Progenitor cell of endocrine pancreas (in vitro differentiated cells): ENCODE measurements at regions not wholly inside any gene's neighbourhood (a gene's known extent, or its start where the extent isn't known, plus 50 kb on each side); places are given as distances from the start of the nearest gene placed in this dataset.
"Not testable (repeated sequence)": the region's sequence is repeated elsewhere in the genome, so short reads cannot be mapped to it uniquely, and the experiment has no call there.

Experiments used
- DNase-seq: peaks from one replicate; pipeline ENCODE4 v3.0.0; 2021; ENCODE audit warnings: low spot score; ENCODE audit not compliant: unreplicated experiment
- H3K27ac Mint-ChIP-seq: 2 replicates; pipeline ENCODE4 v1.8.0; 2021; ENCODE audit warnings: mild to moderate bottlenecking, moderate library complexity, mixed read lengths
- H3K27me3 Mint-ChIP-seq: 2 replicates; pipeline ENCODE4 v1.8.0; 2021; ENCODE audit warnings: mixed read lengths
- H3K36me3 Mint-ChIP-seq: 2 replicates; pipeline ENCODE4 v1.8.0; 2022; ENCODE audit warnings: mixed read lengths; ENCODE audit not compliant: insufficient read depth
- H3K4me1 Mint-ChIP-seq: 2 replicates; pipeline ENCODE4 v1.8.0; 2021; ENCODE audit warnings: low read depth, mixed read lengths
- H3K4me3 Mint-ChIP-seq: 2 replicates; pipeline ENCODE4 v1.8.0; 2021; ENCODE audit warnings: low read depth, mild to moderate bottlenecking, moderate library complexity, mixed read lengths
- H3K9me3 Mint-ChIP-seq: 2 replicates; pipeline ENCODE4 v1.8.0; 2021; ENCODE audit warnings: low read depth, mixed read lengths
- TF ChIP-seq, protein P1 (sequence below): fragments of 200-600 bp; sonication (generic); IDR thresholded peaks from one replicate; pipeline ENCODE4 v1.5.0; 2021; ENCODE audit warnings: antibody characterized with exemption, mild to moderate bottlenecking; ENCODE audit not compliant: unreplicated experiment

DNA sequence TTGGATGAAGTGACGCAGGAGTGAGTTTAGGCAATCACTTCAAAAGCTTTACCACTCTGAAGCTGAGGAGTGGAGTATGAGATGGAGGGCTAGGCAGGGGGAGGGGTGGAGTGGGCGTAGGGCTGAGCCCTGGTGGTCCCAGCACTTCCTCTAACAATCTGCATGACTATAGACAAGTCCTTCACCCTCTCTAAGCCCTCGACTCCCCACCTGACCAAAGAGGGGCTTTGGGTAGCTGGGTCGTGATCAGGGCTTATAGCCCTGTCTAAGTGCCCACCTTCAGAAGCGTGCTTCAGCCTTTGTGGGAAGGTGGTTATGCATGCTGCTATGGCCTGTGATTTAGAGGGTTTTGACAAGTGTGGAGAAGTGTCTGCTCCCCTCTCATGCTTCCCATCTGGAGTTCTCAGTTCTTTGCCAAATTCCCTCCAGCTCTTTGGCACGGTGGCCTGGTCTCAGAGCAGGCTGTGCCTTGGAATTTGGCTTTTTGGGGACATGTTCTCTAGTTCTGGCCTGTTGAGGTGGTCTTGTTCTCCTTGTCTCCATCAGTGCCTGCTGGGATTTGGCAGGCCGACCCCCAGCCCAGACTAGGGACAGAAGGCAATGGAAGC, 53.0 kb downstream of the ACTBL2 start:
- TF ChIP-seq, protein P1, sequence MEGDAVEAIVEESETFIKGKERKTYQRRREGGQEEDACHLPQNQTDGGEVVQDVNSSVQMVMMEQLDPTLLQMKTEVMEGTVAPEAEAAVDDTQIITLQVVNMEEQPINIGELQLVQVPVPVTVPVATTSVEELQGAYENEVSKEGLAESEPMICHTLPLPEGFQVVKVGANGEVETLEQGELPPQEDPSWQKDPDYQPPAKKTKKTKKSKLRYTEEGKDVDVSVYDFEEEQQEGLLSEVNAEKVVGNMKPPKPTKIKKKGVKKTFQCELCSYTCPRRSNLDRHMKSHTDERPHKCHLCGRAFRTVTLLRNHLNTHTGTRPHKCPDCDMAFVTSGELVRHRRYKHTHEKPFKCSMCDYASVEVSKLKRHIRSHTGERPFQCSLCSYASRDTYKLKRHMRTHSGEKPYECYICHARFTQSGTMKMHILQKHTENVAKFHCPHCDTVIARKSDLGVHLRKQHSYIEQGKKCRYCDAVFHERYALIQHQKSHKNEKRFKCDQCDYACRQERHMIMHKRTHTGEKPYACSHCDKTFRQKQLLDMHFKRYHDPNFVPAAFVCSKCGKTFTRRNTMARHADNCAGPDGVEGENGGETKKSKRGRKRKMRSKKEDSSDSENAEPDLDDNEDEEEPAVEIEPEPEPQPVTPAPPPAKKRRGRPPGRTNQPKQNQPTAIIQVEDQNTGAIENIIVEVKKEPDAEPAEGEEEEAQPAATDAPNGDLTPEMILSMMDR, result no peak

DNA sequence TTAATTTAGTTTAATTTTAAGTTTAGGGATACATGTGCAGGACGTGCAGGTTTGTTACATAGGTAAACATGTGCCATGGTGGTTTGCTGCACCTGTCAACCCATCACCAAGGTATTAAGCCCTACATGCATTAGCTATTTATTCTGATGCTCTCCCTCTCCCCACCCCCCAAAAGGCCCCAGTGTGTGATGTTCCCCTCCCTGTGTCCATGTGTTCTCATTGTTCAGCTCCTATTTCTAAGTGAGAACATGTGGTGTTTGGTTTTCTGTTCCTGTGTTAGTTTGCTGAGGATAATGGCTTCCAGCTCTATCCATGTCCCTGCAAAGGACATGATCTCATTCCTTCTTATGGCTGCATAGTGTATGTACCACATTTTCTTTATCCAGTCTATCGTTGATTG, 53.6 kb downstream of the ACTBL2 start:
- H3K27ac Mint-ChIP-seq, H3K4me1 Mint-ChIP-seq, H3K9me3 Mint-ChIP-seq, H3K36me3 Mint-ChIP-seq, H3K27me3 Mint-ChIP-seq, DNase-seq, H3K4me3 Mint-ChIP-seq: not testable (repeated sequence)

More for the DNA sequence above, 53.0 kb downstream of the ACTBL2 start:
- Mint-ChIP-seq H3K4me3 (no peak overlapping the region), H3K27ac (no peak overlapping the region), H3K4me1 (peaks cover under 1% of the 10 kb centered on the region), H3K9me3 (peaks cover 3% of the 10 kb centered on the region), H3K27me3 (peaks cover 3% of the 10 kb centered on the region), H3K36me3 (no peaks in the 10 kb centered on the region)
- DNase-seq, result no peak

DNA sequence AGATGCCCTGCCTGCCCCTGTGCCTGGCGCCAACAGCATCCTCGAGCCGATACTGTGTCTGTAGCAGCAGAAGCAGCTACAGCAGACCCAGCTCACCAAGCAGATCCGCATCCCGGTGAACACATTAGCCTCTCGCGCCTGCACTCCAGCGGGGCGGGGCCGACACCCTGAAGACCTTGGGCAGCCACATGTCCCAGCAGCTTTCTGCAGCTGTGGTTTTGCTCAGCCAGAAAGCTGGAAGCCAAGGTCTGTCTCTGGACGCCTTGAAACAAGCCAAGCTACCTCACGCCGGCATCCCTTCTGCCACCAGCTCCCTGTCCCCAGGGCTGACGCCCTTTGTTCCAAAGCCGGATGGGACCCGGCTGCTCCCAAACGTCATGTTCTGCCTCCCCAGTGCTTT, 59.6 kb downstream of the ACTBL2 start:
- DNase-seq, result no peak
- H3K36me3 Mint-ChIP-seq, result no peaks in the 10 kb centered on the region
- no peaks in the 10 kb centered on the region for H3K4me1 Mint-ChIP-seq
- TF ChIP-seq, protein P1, result no peak
- peaks cover 4% of the 10 kb centered on the region for H3K9me3 Mint-ChIP-seq
- no peak overlapping the region for H3K4me3 Mint-ChIP-seq
- no peak overlapping the region for H3K27ac Mint-ChIP-seq
- H3K27me3 Mint-ChIP-seq, result peaks cover 3% of the 10 kb centered on the region

DNA sequence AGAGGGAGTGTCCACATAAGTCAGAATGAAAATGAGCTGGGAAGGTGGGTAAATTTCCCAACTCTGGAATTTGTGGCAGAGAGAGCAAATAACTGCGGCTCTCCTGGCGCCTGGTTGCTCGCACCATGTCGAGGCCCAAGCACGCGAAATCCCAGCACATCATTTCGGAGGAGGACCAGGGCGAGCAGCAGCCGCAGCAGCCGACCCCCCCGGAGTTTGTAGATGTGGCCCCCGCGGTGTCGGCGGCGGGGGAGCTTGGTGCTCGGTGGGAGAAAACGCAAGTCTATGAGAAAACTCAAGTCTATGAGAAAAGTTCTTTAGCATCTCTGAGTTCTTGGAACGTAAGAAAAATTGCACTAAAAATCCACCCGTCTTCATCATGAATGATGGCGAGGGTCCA, 60.3 kb downstream of the ACTBL2 start:
- Mint-ChIP-seq H3K27ac (no peak overlapping the region), H3K36me3 (no peaks in the 10 kb centered on the region), H3K27me3 (peaks cover 3% of the 10 kb centered on the region), H3K4me3 (no peak overlapping the region), H3K4me1 (no peaks in the 10 kb centered on the region), H3K9me3 (peaks cover 4% of the 10 kb centered on the region)
- no peak for DNase-seq
- TF ChIP-seq, protein P1, result no peak

DNA sequence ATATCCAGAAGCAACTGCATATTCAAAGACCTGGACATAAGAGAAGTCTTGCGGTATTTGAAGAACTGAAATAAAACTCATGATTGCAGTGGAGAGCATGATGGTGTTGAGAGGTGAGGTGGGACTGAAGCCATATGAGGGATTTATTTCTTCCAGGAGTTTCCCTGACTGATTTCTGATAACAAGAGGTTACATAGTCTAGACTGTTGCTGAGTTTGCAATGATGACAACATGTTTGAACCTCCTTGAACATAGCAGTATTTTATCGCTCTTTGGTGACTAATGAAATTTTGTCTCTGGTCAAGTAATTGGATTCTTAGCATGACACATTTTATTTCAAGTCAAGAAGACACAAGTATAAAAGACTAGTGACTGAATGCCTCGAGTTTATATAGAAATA, 61.8 kb downstream of the ACTBL2 start:
- Mint-ChIP-seq H3K27me3 (peaks cover 2% of the 10 kb centered on the region), H3K27ac (no peak overlapping the region), H3K4me1 (peaks cover 11% of the 10 kb centered on the region), H3K36me3 (no peaks in the 10 kb centered on the region), H3K9me3 (peaks cover 4% of the 10 kb centered on the region), H3K4me3 (no peak overlapping the region)
- DNase-seq, result no peak
- TF ChIP-seq, protein P1, result no peak

DNA sequence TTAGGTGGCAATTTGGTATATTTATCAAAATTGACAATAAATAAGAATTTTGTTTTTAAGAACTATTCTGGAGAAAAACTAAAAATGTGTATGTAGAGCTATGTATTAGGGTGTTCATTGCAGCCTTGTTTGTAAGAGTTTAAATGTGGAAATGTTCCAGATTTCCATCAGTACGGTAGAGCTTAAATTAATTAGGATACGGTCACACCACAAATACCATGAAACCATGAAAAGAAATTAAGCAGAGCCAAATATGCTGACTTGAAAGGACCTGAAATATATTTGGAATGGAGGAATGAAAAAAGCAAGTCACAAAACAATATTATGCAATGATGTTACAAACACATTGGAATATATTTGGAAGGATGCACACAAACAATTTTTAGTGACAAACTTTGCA, 64.6 kb downstream of the ACTBL2 start:
- Mint-ChIP-seq H3K36me3 (no peaks in the 10 kb centered on the region), H3K4me1 (peaks cover 19% of the 10 kb centered on the region), H3K4me3 (no peak overlapping the region)

More for the DNA sequence above, 64.6 kb downstream of the ACTBL2 start:
- DNase-seq, result no peak
- peaks cover 4% of the 10 kb centered on the region for H3K9me3 Mint-ChIP-seq
- TF ChIP-seq, protein P1, result no peak
- no peak overlapping the region for H3K27ac Mint-ChIP-seq
- H3K27me3 Mint-ChIP-seq, result no peaks in the 10 kb centered on the region
